Inferior parietal cortex (tissue), 1 donor: ENCODE measurements at regions not wholly inside any gene's neighbourhood (a gene's known extent, or its start where the extent isn't known, plus 50 kb on each side); places are given as distances from the start of the nearest gene placed in this dataset.
A peak's percentile ranks its signal among the peaks of the same experiment; 100 is the strongest.
"Not testable (repeated sequence)": the region's sequence is repeated elsewhere in the genome, so short reads cannot be mapped to it uniquely, and the experiment has no call there.

Source experiments
- DNase-seq: peaks from one replicate; pipeline ENCODE4 v3.0.0-alpha.2; 2016; ENCODE audit errors: extremely low spot score

DNA sequence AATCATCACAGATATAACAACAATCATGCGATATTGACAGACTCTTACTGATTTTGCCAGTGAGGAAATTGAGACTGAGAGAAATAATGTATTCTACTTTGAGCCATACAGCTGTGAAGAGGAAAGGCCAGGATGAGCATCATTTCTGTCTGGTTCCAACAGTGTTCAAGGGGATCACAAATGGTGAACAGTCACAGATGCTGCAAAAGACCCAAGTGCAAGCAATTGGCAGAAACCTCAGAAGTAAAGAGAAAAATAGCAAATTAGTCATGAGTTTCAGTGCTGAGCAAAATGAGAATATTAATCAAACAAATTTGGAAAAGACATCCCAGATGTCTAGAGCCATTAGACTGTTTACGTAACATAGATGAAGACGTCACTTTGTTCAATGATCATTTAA, 114.1 kb downstream of the RAB38 start:
- no peak for DNase-seq

- DNase-seq: no peak
Observed at GRCh38 chr11:88059326-88059725, 115.9 kb downstream of the RAB38 start.

DNA sequence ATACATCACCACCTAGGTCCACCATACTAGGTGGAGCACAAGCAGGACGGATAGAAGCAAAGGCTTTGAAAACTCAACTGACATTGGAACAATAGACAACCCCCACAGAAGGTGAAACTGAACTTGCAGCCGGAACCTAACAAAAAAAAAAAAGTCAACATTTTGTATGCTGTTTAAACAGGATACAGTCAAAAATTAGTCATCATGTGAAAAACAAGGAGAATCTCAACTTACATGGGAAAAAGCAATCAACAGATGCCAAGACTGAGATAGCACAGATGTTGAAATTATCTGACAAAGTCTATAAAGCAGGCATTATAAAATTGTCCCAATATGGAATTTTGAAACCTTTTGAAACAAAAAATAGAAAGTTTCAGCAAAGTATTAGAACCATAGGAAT, 123.8 kb downstream of the RAB38 start:
- no peak for DNase-seq

DNA sequence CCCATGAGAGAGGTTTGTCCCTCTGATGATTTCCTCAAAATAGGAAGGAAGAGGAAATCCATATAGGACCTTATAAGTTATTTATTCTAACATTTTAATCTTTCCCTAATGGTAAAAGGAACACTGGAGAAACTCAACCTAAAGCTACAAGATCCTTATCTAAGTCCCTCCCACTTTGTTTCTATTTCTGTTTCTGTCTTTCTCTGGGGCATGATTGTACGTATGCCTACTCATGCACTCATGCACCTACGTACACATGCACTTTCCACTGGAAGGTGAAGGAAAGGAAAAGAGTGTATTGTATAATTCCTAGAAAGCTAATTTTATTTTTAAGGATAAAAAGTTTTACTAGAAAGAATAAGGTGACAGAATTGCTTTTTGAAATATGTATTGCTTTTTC, 125.0 kb downstream of the RAB38 start:
- DNase-seq: no peak

GRCh38 chr11:88045288-88045687, 130.0 kb downstream of the RAB38 start:
- DNase-seq: not testable (repeated sequence)

GRCh38 chr11:88044658-88045057, 130.6 kb downstream of the RAB38 start:
- DNase-seq: not testable (repeated sequence)

GRCh38 chr11:88043149-88043548, 132.1 kb downstream of the RAB38 start:
- no peak for DNase-seq

GRCh38 chr11:88042647-88043046, 132.6 kb downstream of the RAB38 start:
- no peak for DNase-seq

- DNase-seq: no peak
Observed at GRCh38 chr11:88042238-88042637, 133.0 kb downstream of the RAB38 start.

DNA sequence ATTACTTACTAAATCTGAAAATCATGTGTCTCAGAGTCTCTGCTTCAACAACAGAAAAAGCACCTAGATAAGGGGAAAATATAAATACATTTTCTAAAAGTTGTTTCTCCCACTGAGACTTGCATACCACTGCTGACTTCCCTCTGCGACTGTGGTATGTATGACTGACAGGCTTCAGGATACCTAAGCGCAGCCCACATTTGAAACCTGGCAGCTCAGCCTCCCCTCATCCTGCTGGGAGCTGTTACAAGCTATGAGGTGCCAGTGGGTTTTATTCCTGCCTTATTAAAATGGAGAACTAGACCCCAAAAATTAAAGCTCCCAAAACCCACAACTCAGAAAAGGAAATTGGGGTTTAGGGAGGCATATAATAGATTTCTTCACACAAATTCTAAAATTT, 133.6 kb downstream of the RAB38 start:
- no peak for DNase-seq

DNA sequence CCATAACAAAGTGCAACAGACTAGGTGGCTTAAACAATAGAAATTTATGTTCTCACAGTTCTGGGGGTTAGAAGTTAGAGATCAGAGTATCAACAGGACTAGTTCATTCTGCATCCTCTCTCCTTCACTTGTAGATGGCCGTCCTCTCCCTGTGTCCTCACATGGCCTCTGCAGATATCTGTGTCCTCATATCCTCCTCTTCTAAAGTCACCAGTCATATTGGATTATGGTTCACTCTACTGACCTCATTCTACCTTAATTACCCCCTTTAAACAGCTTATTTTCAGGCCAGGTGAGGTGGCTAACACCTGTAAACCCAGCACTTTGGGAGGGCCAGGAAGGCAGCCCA, 135.1 kb downstream of the RAB38 start:
- DNase-seq: no peak

DNA sequence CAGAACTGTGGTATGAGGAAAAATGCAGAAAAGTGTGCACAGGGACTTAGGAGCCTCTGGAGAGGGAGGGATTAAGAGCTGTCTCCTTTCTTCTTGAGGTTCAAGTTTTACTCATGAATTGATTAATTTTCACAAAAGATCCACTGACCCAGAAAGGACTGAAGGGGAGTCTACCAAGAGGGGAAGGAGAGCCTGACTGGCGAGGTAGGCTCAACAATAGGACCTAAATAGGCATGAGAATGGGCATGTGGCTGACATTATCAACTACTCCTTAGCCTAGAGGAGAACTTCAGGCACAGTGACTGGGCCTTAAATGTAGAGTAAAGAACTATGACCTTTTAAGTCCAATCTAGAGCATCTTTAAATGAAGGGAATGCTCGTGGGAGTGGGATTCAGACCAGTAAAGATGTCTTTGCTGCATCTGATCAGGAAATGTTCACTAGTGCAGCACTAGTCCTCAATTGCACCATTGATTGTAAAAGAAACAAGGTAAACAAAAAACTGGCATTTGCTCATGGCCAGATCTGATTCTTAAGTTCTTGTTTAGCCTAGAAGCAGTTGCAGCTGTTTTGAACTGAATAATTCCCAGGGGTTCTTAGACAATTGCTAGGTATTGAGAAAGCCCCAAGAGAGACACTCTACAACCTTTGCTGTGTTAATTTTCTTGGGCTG, 135.6 kb downstream of the RAB38 start:
- DNase-seq: no peak

- no peak for DNase-seq
Observed at GRCh38 chr11:88038063-88038462, 137.2 kb downstream of the RAB38 start.

- DNase-seq: no peak
Observed at GRCh38 chr11:88036701-88037100, 138.5 kb downstream of the RAB38 start.

- no peak for DNase-seq
Observed at GRCh38 chr11:88035271-88035670, 140.0 kb downstream of the RAB38 start.

GRCh38 chr11:88017666-88018065, 157.6 kb downstream of the RAB38 start:
- DNase-seq: no peak

- DNase-seq: peak; percentile 80
Observed at GRCh38 chr11:88016392-88017170, 158.7 kb downstream of the RAB38 start.

DNA sequence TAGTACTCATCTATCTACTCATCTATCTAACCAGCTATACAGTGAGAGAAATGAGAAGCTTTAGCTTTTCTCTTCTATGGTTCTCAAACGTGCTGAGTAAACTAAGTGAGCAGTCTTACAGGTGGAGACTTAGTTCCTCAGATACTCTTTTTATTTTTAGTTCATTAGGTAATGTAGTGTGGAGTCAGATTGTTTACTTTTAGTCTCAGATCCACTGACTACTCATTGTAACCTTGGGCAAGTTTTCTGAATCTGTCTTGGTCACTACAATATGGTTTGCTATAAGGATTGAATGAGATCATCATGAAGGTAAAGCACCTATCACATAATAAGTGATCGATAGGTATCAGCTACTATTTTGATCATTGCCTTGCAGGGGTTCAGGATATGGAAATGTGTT, 160.1 kb downstream of the RAB38 start:
- no peak for DNase-seq

GRCh38 chr11:88013508-88014065, 161.7 kb downstream of the RAB38 start:
- DNase-seq: no peak

DNA sequence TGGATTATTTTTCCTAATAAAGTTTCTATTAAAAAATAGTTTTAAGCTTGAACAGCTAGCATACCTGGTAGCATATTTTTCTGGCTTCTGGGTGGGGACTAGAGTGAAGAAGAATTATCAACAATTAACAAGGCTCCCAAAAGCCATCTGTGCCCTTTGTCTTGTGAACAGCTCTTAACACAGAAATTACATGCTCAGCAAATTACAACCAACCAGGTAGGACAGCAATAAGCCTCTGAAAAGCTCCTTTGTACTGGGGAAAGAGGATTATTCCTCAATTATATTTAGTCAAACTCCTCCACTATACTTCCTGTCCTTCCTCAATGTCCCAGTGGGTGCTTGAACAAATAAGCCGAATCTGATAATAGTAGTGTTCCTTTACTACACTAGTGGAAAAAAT, 162.8 kb downstream of the RAB38 start:
- no peak for DNase-seq

- DNase-seq: no peak
Observed at GRCh38 chr11:87976009-87976408, 199.2 kb downstream of the RAB38 start.

DNA sequence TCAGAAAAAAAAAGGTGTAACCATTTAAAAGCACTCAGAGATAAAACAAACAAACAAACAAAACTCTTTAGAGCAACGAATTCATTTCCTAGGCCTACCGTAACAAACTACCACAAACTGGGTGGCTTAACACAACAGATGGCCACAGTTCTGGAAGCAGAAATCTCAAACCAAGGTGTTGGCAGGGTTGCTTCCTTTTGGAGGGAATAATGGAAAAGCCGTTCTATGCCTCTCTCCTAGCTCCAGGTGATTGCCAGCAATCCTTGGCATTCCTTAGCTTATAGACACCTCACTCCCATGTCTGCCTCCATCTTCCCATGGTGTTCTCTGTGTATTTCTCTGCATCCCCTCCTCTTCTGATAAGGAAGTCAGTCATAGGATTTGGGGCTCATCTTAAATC, 200.4 kb downstream of the RAB38 start:
- DNase-seq: peak; percentile 28

DNA sequence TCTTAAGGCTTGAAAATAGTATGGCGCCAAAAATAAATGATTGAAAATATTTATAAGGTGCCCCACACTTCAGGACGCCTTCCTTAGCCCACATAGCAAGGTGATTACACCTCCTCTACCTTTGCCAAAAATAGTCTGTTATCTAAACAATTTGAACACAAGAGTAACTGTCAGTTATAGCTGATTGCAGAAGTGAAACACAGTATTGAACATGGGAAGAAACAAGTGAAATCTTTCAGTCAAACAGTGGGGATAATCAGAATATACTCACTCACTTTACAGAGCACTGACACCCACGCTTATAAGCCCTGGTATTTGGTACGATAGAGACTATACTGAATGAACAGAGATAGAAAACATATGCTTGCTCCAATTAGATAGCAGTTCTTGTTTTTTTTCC, 203.1 kb downstream of the RAB38 start:
- no peak for DNase-seq
